Hepatic stellate cell (primary cell): ENCODE measurements at regions not wholly inside any gene's neighbourhood (a gene's known extent, or its start where the extent isn't known, plus 50 kb on each side); places are given as distances from the start of the nearest gene placed in this dataset.
"Not testable (repeated sequence)": the region's sequence is repeated elsewhere in the genome, so short reads cannot be mapped to it uniquely, and the experiment has no call there.

Source experiments
- DNase-seq: peaks from one replicate; pipeline ENCODE4 v3.0.0; 2011; ENCODE audit warnings: low spot score

GRCh38 chr6:9020001-9020400 is 584.7 kb upstream of the SLC35B3 start:
- DNase-seq: no peak

- DNase-seq: no peak
These were observed 574.6 kb upstream of the SLC35B3 start for GRCh38 chr6:9009931-9010330.

- DNase-seq: no peak
These were observed 571.7 kb upstream of the SLC35B3 start for GRCh38 chr6:9007027-9007426.

- DNase-seq: no peak
These were observed 567.5 kb upstream of the SLC35B3 start for GRCh38 chr6:9002833-9003232.

- no peak for DNase-seq
These were observed 559.8 kb upstream of the SLC35B3 start for GRCh38 chr6:8995156-8995555.

- no peak for DNase-seq
These were observed 557.8 kb upstream of the SLC35B3 start for GRCh38 chr6:8993111-8993510.

GRCh38 chr6:8991844-8992243 is 556.5 kb upstream of the SLC35B3 start:
- DNase-seq: no peak

- no peak for DNase-seq
These were observed 554.7 kb upstream of the SLC35B3 start for GRCh38 chr6:8990075-8990474.

GRCh38 chr6:8983202-8983688 is 547.9 kb upstream of the SLC35B3 start:
- peak; percentile 24 for DNase-seq

- DNase-seq: no peak
These were observed 547.3 kb upstream of the SLC35B3 start for GRCh38 chr6:8982668-8983067.

- no peak for DNase-seq
These were observed 538.0 kb upstream of the SLC35B3 start for GRCh38 chr6:8973395-8973794.

GRCh38 chr6:8969747-8970146 is 534.4 kb upstream of the SLC35B3 start:
- no peak for DNase-seq

GRCh38 chr6:8958894-8959511 is 523.7 kb upstream of the SLC35B3 start:
- DNase-seq: no peak

- DNase-seq: no peak
These were observed 518.0 kb upstream of the SLC35B3 start for GRCh38 chr6:8953310-8953709.

GRCh38 chr6:8948733-8949132 is 513.4 kb upstream of the SLC35B3 start:
- DNase-seq: no peak

- no peak for DNase-seq
These were observed 512.6 kb upstream of the SLC35B3 start for GRCh38 chr6:8947900-8948299.

- DNase-seq: no peak
These were observed 509.2 kb upstream of the SLC35B3 start for GRCh38 chr6:8944548-8944947.

- DNase-seq: no peak
These were observed 507.7 kb upstream of the SLC35B3 start for GRCh38 chr6:8943073-8943472.

GRCh38 chr6:8941577-8941976 is 506.2 kb upstream of the SLC35B3 start:
- no peak for DNase-seq

GRCh38 chr6:8940356-8940755 is 505.0 kb upstream of the SLC35B3 start:
- DNase-seq: no peak

GRCh38 chr6:8939615-8940014 is 504.3 kb upstream of the SLC35B3 start:
- no peak for DNase-seq

- DNase-seq: no peak
These were observed 499.0 kb upstream of the SLC35B3 start for GRCh38 chr6:8934318-8934717.

GRCh38 chr6:8930009-8930408 is 494.7 kb upstream of the SLC35B3 start:
- no peak for DNase-seq

- DNase-seq: not testable (repeated sequence)
These were observed 484.9 kb upstream of the SLC35B3 start for GRCh38 chr6:8920244-8920643.

GRCh38 chr6:8918196-8918595 is 482.9 kb upstream of the SLC35B3 start:
- DNase-seq: no peak
